HepG2 (cell line): ENCODE measurements at regions not wholly inside any gene's neighbourhood (a gene's known extent, or its start where the extent isn't known, plus 50 kb on each side); places are given as distances from the start of the nearest gene placed in this dataset.

Experiments used
- ARID5B ChIP-seq: IDR thresholded peaks from 2 replicates; pipeline ENCODE4 v1.4.0; 2020; ENCODE audit warnings: mild to moderate bottlenecking, missing genetic modification reagents
- BRD4 ChIP-seq: sonication (generic); formaldehyde crosslinking; IDR thresholded peaks from 2 replicates; pipeline ENCODE4 v1.4.0; 2020; ENCODE audit warnings: missing genetic modification reagents
- KLF11 ChIP-seq: IDR thresholded peaks from 2 replicates; pipeline ENCODE4 v1.6.1; 2016; ENCODE audit warnings: missing compliant biosample characterization
- LCORL ChIP-seq, 2 experiments: fragments of 450-650 bp in 1 of 2; sonication (generic) in 1 of 2; formaldehyde crosslinking in 1 of 2; IDR thresholded peaks; 2 replicates each; pipeline versions ENCODE4 v1.5.0 to v1.6.1; 2017 to 2020; ENCODE audit warnings: antibody characterized with exemption in 1 of 2, missing genetic modification reagents in 1 of 2
- NCOA1 ChIP-seq: sonication (generic); formaldehyde crosslinking; IDR thresholded peaks from 2 replicates; pipeline ENCODE4 v1.9.0; 2021; ENCODE audit warnings: missing genetic modification reagents
- NFIC ChIP-seq: IDR thresholded peaks from 2 replicates; pipeline ENCODE4 v1.6.1; 2012; ENCODE audit warnings: mild to moderate bottlenecking, low read length, inconsistent platforms
- POLR2AphosphoS2 ChIP-seq: IDR thresholded peaks from 2 replicates; pipeline ENCODE4 v1.6.1; 2011; ENCODE audit warnings: low read depth, low read length, improper control_type of control experiment
- PPARG ChIP-seq: conservative IDR thresholded peaks from 2 replicates; pipeline ENCODE4 v1.6.1; 2016; ENCODE audit warnings: missing biosample characterization, missing genetic modification reagents
- RBFOX2 ChIP-seq: fragments of 200-400 bp; formaldehyde crosslinking; IDR thresholded peaks from 2 replicates; pipeline ENCODE4 v1.6.1; 2017; ENCODE audit warnings: low read depth, mild to moderate bottlenecking, low read length
- SNRNP70 ChIP-seq: fragments of 200-400 bp; formaldehyde crosslinking; IDR thresholded peaks from 2 replicates; pipeline ENCODE4 v1.6.1; 2017; ENCODE audit warnings: mild to moderate bottlenecking, low read depth, low read length, moderate library complexity
- SUZ12 ChIP-seq: fragments of 150-350 bp; IDR thresholded peaks from 2 replicates; pipeline ENCODE4 v1.6.1; 2014; ENCODE audit warnings: low read depth, low read length
- TBL1XR1 ChIP-seq: fragments of 150-350 bp; IDR thresholded peaks from 2 replicates; pipeline ENCODE4 v1.6.1; 2014; ENCODE audit warnings: borderline replicate concordance, low read length; ENCODE audit not compliant: partially characterized antibody
- TEAD2 ChIP-seq: sonication (generic); formaldehyde crosslinking; IDR thresholded peaks from 2 replicates; pipeline ENCODE4 v1.9.0; 2021; ENCODE audit warnings: missing genetic modification reagents
- ZFAT ChIP-seq: sonication (generic); formaldehyde crosslinking; conservative IDR thresholded peaks from 2 replicates; pipeline ENCODE4 v1.8.1; 2023; ENCODE audit warnings: missing genetic modification reagents, inconsistent platforms
- ZFP36L2 ChIP-seq: sonication (generic); formaldehyde crosslinking; IDR thresholded peaks from 2 replicates; pipeline ENCODE4 v1.4.0; 2020; ENCODE audit warnings: missing genetic modification reagents
- ZNF383 ChIP-seq: sonication (generic); formaldehyde crosslinking; IDR thresholded peaks from 2 replicates; pipeline ENCODE4 v1.4.0; 2020; ENCODE audit warnings: missing genetic modification reagents, mild to moderate bottlenecking, borderline replicate concordance
- ZNF639 ChIP-seq: conservative IDR thresholded peaks from 2 replicates; pipeline ENCODE4 v1.6.1; 2018; ENCODE audit warnings: missing genetic modification reagents
- ZNF761 ChIP-seq: sonication (generic); formaldehyde crosslinking; conservative IDR thresholded peaks from 2 replicates; pipeline ENCODE4 v1.4.0; 2020; ENCODE audit warnings: mild to moderate bottlenecking, missing genetic modification reagents
- TF ChIP-seq, protein P1 (sequence below): sonication (generic); formaldehyde crosslinking; IDR thresholded peaks from 2 replicates; pipeline ENCODE4 v1.8.1; 2023; ENCODE audit warnings: mild to moderate bottlenecking, missing genetic modification reagents, borderline replicate concordance
- TF ChIP-seq, protein P2 (sequence below): IDR thresholded peaks from 2 replicates; pipeline ENCODE4 v1.6.1; 2012; ENCODE audit warnings: inconsistent platforms
- TF ChIP-seq, protein P3 (sequence below): sonication (generic); formaldehyde crosslinking; IDR thresholded peaks from 2 replicates; pipeline ENCODE4 v1.5.1; 2020; ENCODE audit warnings: mild to moderate bottlenecking, moderate library complexity, missing genetic modification reagents
- TF ChIP-seq, protein P4 (sequence below): sonication (generic); formaldehyde crosslinking; IDR thresholded peaks from 2 replicates; pipeline ENCODE4 v1.9.0; 2022; ENCODE audit warnings: low read depth, missing genetic modification reagents

DNA sequence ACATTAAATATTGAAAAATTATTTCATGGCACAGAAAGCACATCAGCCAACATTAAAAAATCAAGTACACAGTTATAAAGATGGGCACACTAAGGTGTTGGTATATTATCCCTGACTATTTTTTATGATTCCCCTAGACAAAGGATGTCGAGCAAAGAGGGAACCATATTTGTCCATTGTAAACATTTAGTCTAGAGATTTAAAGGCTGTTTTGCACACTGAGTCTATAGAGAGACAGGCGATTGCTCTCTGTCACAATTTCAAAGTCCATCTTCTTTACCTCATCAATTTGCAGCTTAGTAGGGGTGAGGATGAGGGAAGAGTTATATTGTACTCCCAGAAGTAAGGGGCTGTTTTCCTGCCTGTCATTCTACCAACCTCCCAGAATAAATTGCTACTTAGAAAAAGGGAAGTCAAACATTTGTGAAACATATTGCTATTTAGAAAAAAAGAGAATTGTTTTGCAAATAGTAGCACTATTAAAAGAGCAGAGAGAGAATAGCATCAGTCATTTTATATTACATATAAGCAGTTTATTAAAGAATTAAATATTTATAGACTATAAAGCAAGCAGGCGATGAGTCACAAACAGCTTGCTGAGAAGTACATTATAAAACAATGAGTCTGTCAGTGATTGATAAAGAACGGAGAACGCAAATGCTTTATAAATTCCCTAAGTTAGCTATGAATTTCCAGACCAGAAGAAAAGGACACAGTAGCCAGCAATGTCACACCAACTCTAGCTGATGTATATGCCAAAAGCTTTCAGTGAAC, 270.6 kb upstream of the PMFBP1 start (continued):
- TF ChIP-seq ARID5B, result peak; percentile 95
- TF ChIP-seq, protein P1, sequence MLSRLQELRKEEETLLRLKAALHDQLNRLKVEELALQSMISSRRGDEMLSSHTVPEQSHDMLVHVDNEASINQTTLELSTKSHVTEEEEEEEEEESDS (CRISPR knock-in tag), result no peak
- peak; percentile 17 for TF ChIP-seq TBL1XR1
- no peak for TF ChIP-seq POLR2AphosphoS2
- no peak for TF ChIP-seq ZNF761 (CRISPR knock-in tag)
- TF ChIP-seq, protein P2, sequence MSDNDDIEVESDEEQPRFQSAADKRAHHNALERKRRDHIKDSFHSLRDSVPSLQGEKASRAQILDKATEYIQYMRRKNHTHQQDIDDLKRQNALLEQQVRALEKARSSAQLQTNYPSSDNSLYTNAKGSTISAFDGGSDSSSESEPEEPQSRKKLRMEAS, result no peak
- TF ChIP-seq SNRNP70, result no peak
- no peak for TF ChIP-seq SUZ12
- no peak for TF ChIP-seq NCOA1 (CRISPR knock-in tag)
- peak; percentile 98 for TF ChIP-seq PPARG (CRISPR knock-in tag)
- peak; percentile 92 for TF ChIP-seq NFIC
- no peak for TF ChIP-seq ZNF383 (CRISPR knock-in tag)
- TF ChIP-seq BRD4 (CRISPR knock-in tag), result no peak
- TF ChIP-seq, protein P3, sequence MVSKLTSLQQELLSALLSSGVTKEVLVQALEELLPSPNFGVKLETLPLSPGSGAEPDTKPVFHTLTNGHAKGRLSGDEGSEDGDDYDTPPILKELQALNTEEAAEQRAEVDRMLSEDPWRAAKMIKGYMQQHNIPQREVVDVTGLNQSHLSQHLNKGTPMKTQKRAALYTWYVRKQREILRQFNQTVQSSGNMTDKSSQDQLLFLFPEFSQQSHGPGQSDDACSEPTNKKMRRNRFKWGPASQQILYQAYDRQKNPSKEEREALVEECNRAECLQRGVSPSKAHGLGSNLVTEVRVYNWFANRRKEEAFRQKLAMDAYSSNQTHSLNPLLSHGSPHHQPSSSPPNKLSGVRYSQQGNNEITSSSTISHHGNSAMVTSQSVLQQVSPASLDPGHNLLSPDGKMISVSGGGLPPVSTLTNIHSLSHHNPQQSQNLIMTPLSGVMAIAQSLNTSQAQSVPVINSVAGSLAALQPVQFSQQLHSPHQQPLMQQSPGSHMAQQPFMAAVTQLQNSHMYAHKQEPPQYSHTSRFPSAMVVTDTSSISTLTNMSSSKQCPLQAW (CRISPR knock-in tag), result no peak
- TF ChIP-seq, protein P4, sequence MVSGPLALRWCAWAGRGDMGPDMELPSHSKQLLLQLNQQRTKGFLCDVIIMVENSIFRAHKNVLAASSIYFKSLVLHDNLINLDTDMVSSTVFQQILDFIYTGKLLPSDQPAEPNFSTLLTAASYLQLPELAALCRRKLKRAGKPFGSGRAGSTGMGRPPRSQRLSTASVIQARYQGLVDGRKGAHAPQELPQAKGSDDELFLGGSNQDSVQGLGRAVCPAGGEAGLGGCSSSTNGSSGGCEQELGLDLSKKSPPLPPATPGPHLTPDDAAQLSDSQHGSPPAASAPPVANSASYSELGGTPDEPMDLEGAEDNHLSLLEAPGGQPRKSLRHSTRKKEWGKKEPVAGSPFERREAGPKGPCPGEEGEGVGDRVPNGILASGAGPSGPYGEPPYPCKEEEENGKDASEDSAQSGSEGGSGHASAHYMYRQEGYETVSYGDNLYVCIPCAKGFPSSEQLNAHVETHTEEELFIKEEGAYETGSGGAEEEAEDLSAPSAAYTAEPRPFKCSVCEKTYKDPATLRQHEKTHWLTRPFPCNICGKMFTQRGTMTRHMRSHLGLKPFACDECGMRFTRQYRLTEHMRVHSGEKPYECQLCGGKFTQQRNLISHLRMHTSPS (CRISPR knock-in tag), result no peak
- TF ChIP-seq KLF11 (CRISPR knock-in tag), result no peak
- no peak for TF ChIP-seq TEAD2
- TF ChIP-seq ZFP36L2 (CRISPR knock-in tag), result no peak
- no peak for TF ChIP-seq RBFOX2
- no peak for TF ChIP-seq ZNF639 (CRISPR knock-in tag)
- no peak for TF ChIP-seq LCORL (IDR thresholded peaks at IDR 0.05)
- peak; percentile 51; the same call in 1 of the 2 replicates for TF ChIP-seq LCORL (CRISPR knock-in tag; IDR thresholded peaks at IDR 0.05)
- TF ChIP-seq ZFAT (CRISPR knock-in tag), result no peak
